ENCODE measurements at regions not wholly inside any gene's neighbourhood (a gene's known extent, or its start where the extent isn't known, plus 50 kb on each side); places are given as distances from the start of the nearest gene placed in this dataset.

- POLR2A ChIA-PET, result interaction anchor here (1.1 kb wide), 1 partner anchor 44 kb away, joined by 3 read pairs; no protein-coding TSS in a partner anchor
- no peak overlapping the region for H3K27ac ChIP-seq (ENCODE audit: extremely low read depth, low read depth, low read length)
- no peaks in the 10 kb centered on the region for H3K27me3 ChIP-seq (ENCODE audit: control insufficient read depth in 2 of 2, insufficient read depth in 2 of 2, low read length in 2 of 2)
- CTCF ChIA-PET (ENCODE audit: low intra/inter-chr PET ratio), result no interaction called here
- no peak for DNase-seq (ENCODE audit: extremely low read depth in 1 of 4, low spot score in 3 of 4)
- WGBS (ENCODE audit: insufficient coverage, low coverage, missing lambda C conversion rate), result 0% methylated on average over 1 of the region's 1 CpG
- TF ChIP-seq BHLHE40 (IDR thresholded peaks at IDR 0.05; ENCODE audit: low read length) (no peak), TAF1 (IDR thresholded peaks at IDR 0.05; ENCODE audit: control insufficient read depth, extremely low read depth, insufficient read depth, low read length, severe bottlenecking) (no peak)
- FAIRE-seq, result no peak
- H3K9me3 ChIP-seq (replicated peaks; ENCODE audit: control insufficient read depth, insufficient read depth, low read depth, low read length), result peaks cover 2% of the 10 kb centered on the region
- BruUV-seq (replicated peaks), result no TSS peak
- no peaks in the 10 kb centered on the region for H3K9me1 ChIP-seq (ENCODE audit: control insufficient read depth, insufficient read depth, low read length)
- ATAC-seq, result no peak
- no peaks in the 10 kb centered on the region for H3K36me3 ChIP-seq (ENCODE audit: control insufficient read depth, insufficient read depth, low read length)
- no peaks in the 10 kb centered on the region for H3K79me2 ChIP-seq (ENCODE audit: control insufficient read depth, insufficient read depth, low read length)
- H3K9ac ChIP-seq (ENCODE audit: insufficient read depth in 1 of 2, low read depth in 2 of 2, low read length in 2 of 2), result no peak overlapping the region
- H3K4me3 ChIP-seq, result no peak overlapping the region
- in situ Hi-C loops (cut with MboI), result no loop called here
- H3K4me1 ChIP-seq (replicated peaks in 1 of 2; ENCODE audit: control insufficient read depth in 2 of 2, insufficient read depth in 2 of 2, low read length in 2 of 2), result no peaks in the 10 kb centered on the region
- intact Hi-C loops (cut with micrococcal nuclease), result no loop called here
- H4K20me1 ChIP-seq (replicated peaks; ENCODE audit: control insufficient read depth, insufficient read depth, low read length), result no peaks in the 10 kb centered on the region
- H3K4me2 ChIP-seq (ENCODE audit: insufficient read depth, low read length), result no peak overlapping the region
- no peak overlapping the region for H2AFZ ChIP-seq (ENCODE audit: low read depth, low read length)
Measured at GRCh38 chr1:170376801-170377385, 155.1 kb upstream of the GORAB start.

GRCh38 chr1:170377440-170377839, 154.5 kb upstream of the GORAB start:
- H3K27ac ChIP-seq (ENCODE audit: extremely low read depth, low read depth, low read length), result no peak overlapping the region
- no peak overlapping the region for H3K4me3 ChIP-seq
- H3K9ac ChIP-seq (ENCODE audit: insufficient read depth in 1 of 2, low read depth in 2 of 2, low read length in 2 of 2), result no peak overlapping the region
- no peaks in the 10 kb centered on the region for H3K27me3 ChIP-seq (ENCODE audit: control insufficient read depth in 2 of 2, insufficient read depth in 2 of 2, low read length in 2 of 2)
- FAIRE-seq, result no peak
- no peaks in the 10 kb centered on the region for H4K20me1 ChIP-seq (replicated peaks; ENCODE audit: control insufficient read depth, insufficient read depth, low read length)
- ChIA-PET CTCF (ENCODE audit: low intra/inter-chr PET ratio) (no interaction called here), POLR2A (no interaction called here)
- in situ Hi-C loops (cut with MboI), result no loop called here
- no peaks in the 10 kb centered on the region for H3K4me1 ChIP-seq (replicated peaks in 1 of 2; ENCODE audit: control insufficient read depth in 2 of 2, insufficient read depth in 2 of 2, low read length in 2 of 2)
- no peaks in the 10 kb centered on the region for H3K79me2 ChIP-seq (ENCODE audit: control insufficient read depth, insufficient read depth, low read length)
- no peak for ATAC-seq
- WGBS (ENCODE audit: insufficient coverage, low coverage, missing lambda C conversion rate), result 0% methylated on average over 1 of the region's 1 CpG
- H3K4me2 ChIP-seq (ENCODE audit: insufficient read depth, low read length), result no peak overlapping the region
- no peaks in the 10 kb centered on the region for H3K36me3 ChIP-seq (ENCODE audit: control insufficient read depth, insufficient read depth, low read length)
- no peaks in the 10 kb centered on the region for H3K9me1 ChIP-seq (ENCODE audit: control insufficient read depth, insufficient read depth, low read length)
- no TSS peak for BruUV-seq (replicated peaks)
- no peak overlapping the region for H2AFZ ChIP-seq (ENCODE audit: low read depth, low read length)
- no peak for DNase-seq (ENCODE audit: extremely low read depth in 1 of 4, low spot score in 3 of 4)
- H3K9me3 ChIP-seq (replicated peaks; ENCODE audit: control insufficient read depth, insufficient read depth, low read depth, low read length), result peaks cover 2% of the 10 kb centered on the region
- intact Hi-C loops (cut with micrococcal nuclease), result no loop called here
- no peak for TF ChIP-seq EWSR1 (IDR thresholded peaks at IDR 0.05; ENCODE audit: borderline replicate concordance, low read depth, partially characterized antibody)
- no peak for TF ChIP-seq SETDB1 (IDR thresholded peaks at IDR 0.05; ENCODE audit: low read length)
- no peak for TF ChIP-seq STAT5A (IDR thresholded peaks at IDR 0.05; ENCODE audit: borderline replicate concordance, low read length)
- no peak for TF ChIP-seq RBM15 (IDR thresholded peaks at IDR 0.05; ENCODE audit: insufficient read depth, low read length)
- TF ChIP-seq TCF7 (IDR thresholded peaks at IDR 0.05; ENCODE audit: borderline replicate concordance), result no peak
- no peak for TF ChIP-seq ETV1 (tag; conservative IDR thresholded peaks at IDR 0.05; ENCODE audit: low read depth)
- TF ChIP-seq CHD4 (IDR thresholded peaks at IDR 0.05; ENCODE audit: insufficient read depth, insufficient replicate concordance, low read depth, low read length, poor library complexity, severe bottlenecking), result no peak
- TF ChIP-seq RB1 (IDR thresholded peaks at IDR 0.05; ENCODE audit: low read depth), result no peak
- TF ChIP-seq CREB3L1 (IDR thresholded peaks at IDR 0.05; ENCODE audit: borderline replicate concordance, low read depth), result no peak
- TF ChIP-seq ZNF57 (CRISPR knock-in tag; IDR thresholded peaks at IDR 0.05), result no peak
- no peak for TF ChIP-seq BACH1 (tag; IDR thresholded peaks at IDR 0.05)
- no peak for TF ChIP-seq E2F1 (CRISPR knock-in tag; IDR thresholded peaks at IDR 0.05)
